Kidney epithelial cell (primary cell): ENCODE measurements at regions not wholly inside any gene's neighbourhood (a gene's known extent, or its start where the extent isn't known, plus 50 kb on each side); places are given as distances from the start of the nearest gene placed in this dataset.

Experiments
- DNase-seq: peaks from one replicate; pipeline ENCODE4 v3.0.0-alpha.2; 2010; ENCODE audit warnings: low read depth
- H3K27me3 ChIP-seq: 2 replicates; pipeline ENCODE4 v1.6.0; 2011; ENCODE audit warnings: low read length; ENCODE audit not compliant: control insufficient read depth, insufficient read depth
- H3K36me3 ChIP-seq: 2 replicates; pipeline ENCODE4 v1.5.1; 2011; ENCODE audit warnings: low read length; ENCODE audit not compliant: control insufficient read depth, insufficient read depth
- H3K4me3 ChIP-seq: 2 replicates; pipeline ENCODE4 v1.5.1; 2011; ENCODE audit warnings: low read depth, mild to moderate bottlenecking, control low read depth, low read length
- CTCF ChIP-seq: IDR thresholded peaks from 2 replicates; pipeline ENCODE4 v1.5.1; 2011; ENCODE audit warnings: mild to moderate bottlenecking, moderate library complexity, low read length, control low read depth, inconsistent platforms; ENCODE audit not compliant: insufficient read depth, poor library complexity, severe bottlenecking

GRCh38 chr16:16887193-16887592 is 508.3 kb downstream of the NPIPA7 start:
- H3K4me3 ChIP-seq, result no peak overlapping the region
- no peak for TF ChIP-seq CTCF
- H3K36me3 ChIP-seq, result no peaks in the 10 kb centered on the region
- no peak for DNase-seq
- H3K27me3 ChIP-seq, result no peaks in the 10 kb centered on the region

GRCh38 chr16:16890964-16891363 is 512.0 kb downstream of the NPIPA7 start:
- TF ChIP-seq CTCF, result no peak
- no peak overlapping the region for H3K4me3 ChIP-seq
- no peaks in the 10 kb centered on the region for H3K27me3 ChIP-seq
- no peaks in the 10 kb centered on the region for H3K36me3 ChIP-seq
- DNase-seq, result no peak

- H3K36me3 ChIP-seq, result no peaks in the 10 kb centered on the region
- DNase-seq, result no peak
- H3K4me3 ChIP-seq, result no peak overlapping the region
- TF ChIP-seq CTCF, result no peak
- H3K27me3 ChIP-seq, result no peaks in the 10 kb centered on the region
Measured at GRCh38 chr16:16904601-16905000, 525.7 kb downstream of the NPIPA7 start.

DNA sequence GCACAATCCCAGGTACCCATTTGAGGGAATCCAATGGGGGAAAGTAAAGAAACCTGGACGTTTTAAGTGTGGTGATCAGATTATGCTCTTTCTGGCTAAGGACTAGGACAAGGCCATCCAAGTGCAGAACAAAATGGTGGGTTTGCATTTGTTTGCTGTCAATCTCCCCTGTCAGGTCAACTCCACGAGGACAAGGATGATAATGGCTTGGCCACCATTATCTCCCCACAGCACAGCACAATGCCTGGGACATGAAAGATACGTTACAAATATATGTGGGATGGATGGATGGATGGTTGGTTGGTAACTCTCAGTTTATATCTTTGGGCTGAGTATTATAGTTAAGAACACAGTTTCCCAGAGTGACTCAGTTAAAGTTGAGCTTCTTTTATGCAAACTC is 526.9 kb downstream of the NPIPA7 start:
- DNase-seq, result no peak
- Histone ChIP-seq H3K27me3 (no peaks in the 10 kb centered on the region), H3K4me3 (no peak overlapping the region), H3K36me3 (no peaks in the 10 kb centered on the region)
- TF ChIP-seq CTCF, result no peak

DNA sequence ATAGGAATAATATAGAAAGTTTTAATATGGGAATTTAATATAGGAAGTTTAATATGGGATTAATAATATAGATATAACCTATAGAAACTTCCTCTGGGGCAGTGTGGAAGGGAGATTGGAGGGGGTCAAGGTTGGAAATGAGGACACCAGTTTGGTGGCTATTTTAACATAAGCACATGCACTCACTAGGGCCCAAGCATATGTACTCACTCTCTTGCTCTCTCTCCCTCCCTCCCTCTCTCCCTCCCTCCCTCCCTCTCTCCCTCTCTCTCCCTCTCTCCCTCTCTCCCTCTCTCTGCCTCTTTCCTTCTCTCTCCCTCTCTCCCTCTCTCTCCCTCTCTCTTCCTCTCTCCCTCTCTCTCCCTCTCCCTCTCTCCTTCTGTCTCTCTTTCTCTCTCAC is 528.1 kb downstream of the NPIPA7 start:
- no peak overlapping the region for H3K4me3 ChIP-seq
- no peaks in the 10 kb centered on the region for H3K36me3 ChIP-seq
- no peak for DNase-seq
- no peak for TF ChIP-seq CTCF
- no peaks in the 10 kb centered on the region for H3K27me3 ChIP-seq

DNA sequence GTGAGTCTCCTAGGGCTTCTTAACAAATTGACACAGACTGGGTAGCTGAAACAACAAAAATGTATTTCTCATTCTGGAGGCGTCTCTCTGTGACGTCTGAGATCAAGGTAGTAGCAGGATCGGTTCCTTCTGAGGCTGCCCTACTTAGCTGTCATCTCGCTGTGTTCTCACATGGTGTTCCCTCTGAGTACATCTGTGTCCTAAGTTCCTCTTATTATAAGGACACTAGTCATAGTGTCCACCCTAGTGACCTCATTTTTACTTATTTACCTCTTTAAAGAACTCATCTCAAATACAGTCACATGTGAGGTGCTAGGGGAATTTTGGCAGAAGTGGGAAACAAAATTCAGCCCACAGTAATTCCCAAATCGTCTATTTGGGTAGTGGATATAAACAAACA is 529.1 kb downstream of the NPIPA7 start:
- H3K36me3 ChIP-seq, result no peaks in the 10 kb centered on the region
- H3K27me3 ChIP-seq, result no peaks in the 10 kb centered on the region
- H3K4me3 ChIP-seq, result no peak overlapping the region
- DNase-seq, result no peak
- TF ChIP-seq CTCF, result no peak
